Endothelial cell of umbilical vein (primary cell): ENCODE measurements at regions not wholly inside any gene's neighbourhood (a gene's known extent, or its start where the extent isn't known, plus 50 kb on each side); places are given as distances from the start of the nearest gene placed in this dataset.

Source experiments
- BruUV-seq: library from RNA; stranded (reverse); fragments of 400-500 nt; replicated peaks from 2 replicates; lab custom pipeline; 2021; lab: Mats Ljungman, UMichigan
- CTCF ChIA-PET: fragments of 300-600, 350-600 bp; sonication (Branson Sonifier 250); formaldehyde crosslinking; loops from one replicate; lab custom pipeline; 2021; ENCODE audit warnings: antibody characterized with exemption, inconsistent platforms; lab: Charles Lee
- POLR2A ChIA-PET: fragments of 300-600, 350-600 bp; sonication (Branson Sonifier 250); formaldehyde crosslinking; loops from one replicate; lab custom pipeline; 2021; ENCODE audit warnings: antibody characterized with exemption, inconsistent platforms; lab: Charles Lee
- DNase-seq: peaks from one replicate; pipeline ENCODE4 v3.0.0-alpha.2; 2011; ENCODE audit warnings: low read depth, low spot score
- FAIRE-seq: peaks from 2 replicates; lab custom pipeline; 2011; peaks lifted over from hg19 to GRCh38; lab: Jason Lieb, UNC
- H2AFZ ChIP-seq: 2 replicates; pipeline ENCODE4 v1.6.0; 2012; ENCODE audit warnings: low read depth, low read length, control low read depth, inconsistent platforms
- H3K27ac ChIP-seq: 2 replicates; pipeline ENCODE4 v1.5.1; 2011; ENCODE audit warnings: low read depth, mild to moderate bottlenecking, control low read depth, low read length, moderate library complexity; ENCODE audit not compliant: insufficient read depth
- H3K27me3 ChIP-seq, 2 experiments: 2 replicates each; pipeline versions ENCODE4 v1.6.0 to v1.6.1; 2011; ENCODE audit warnings: low read length in 2 of 2, mixed read lengths in 1 of 2; ENCODE audit not compliant: control insufficient read depth in 2 of 2, insufficient read depth in 2 of 2
- H3K36me3 ChIP-seq, 2 experiments: 2 replicates in 1 of 2; 3 replicates in 1 of 2; pipeline ENCODE4 v1.5.1; 2011; ENCODE audit warnings: low read length in 2 of 2, mild to moderate bottlenecking in 1 of 2, moderate library complexity in 1 of 2; ENCODE audit not compliant: control insufficient read depth in 2 of 2, insufficient read depth in 2 of 2; ENCODE audit errors: extremely low read depth in 1 of 2
- H3K4me1 ChIP-seq: 3 replicates; pipeline ENCODE4 v1.5.1; 2011; ENCODE audit warnings: mild to moderate bottlenecking, low read length; ENCODE audit not compliant: control insufficient read depth, insufficient read depth; ENCODE audit errors: extremely low read depth
- H3K4me2 ChIP-seq: 2 replicates; pipeline ENCODE4 v1.6.1; 2011; ENCODE audit warnings: low read length, control low read depth, mixed read lengths; ENCODE audit not compliant: insufficient read depth
- H3K4me3 ChIP-seq, 3 experiments: fragments of 200-600 bp in 1 of 3; sonication (generic), shearing (Covaris generic) in 1 of 3; replicated peaks in 1 of 3; 2 replicates each; pipeline ENCODE4 v1.5.1; 2011 to 2016; ENCODE audit warnings: control low read depth in 3 of 3, low read length in 3 of 3, mild to moderate bottlenecking in 2 of 3, inconsistent platforms in 1 of 3, low read depth in 1 of 3, moderate library complexity in 1 of 3; ENCODE audit not compliant: insufficient read depth in 1 of 3
- H3K79me2 ChIP-seq: 2 replicates; pipeline ENCODE4 v1.6.0; 2012; ENCODE audit warnings: low read length, inconsistent platforms; ENCODE audit not compliant: control insufficient read depth, insufficient read depth
- H3K9ac ChIP-seq: replicated peaks from 2 replicates; pipeline ENCODE3; 2011; ENCODE audit warnings: low read length, control low read depth; ENCODE audit not compliant: insufficient read depth; ENCODE audit errors: extremely low read depth
- H3K9me1 ChIP-seq: replicated peaks from 3 replicates; pipeline ENCODE4 v1.6.0; 2011; ENCODE audit warnings: mild to moderate bottlenecking, low read length; ENCODE audit not compliant: control insufficient read depth, insufficient read depth; ENCODE audit errors: extremely low read depth
- H3K9me3 ChIP-seq: replicated peaks from 2 replicates; pipeline ENCODE4 v1.5.1; 2012; ENCODE audit warnings: low read length, inconsistent platforms; ENCODE audit not compliant: control insufficient read depth, insufficient read depth
- H4K20me1 ChIP-seq: replicated peaks from 2 replicates; pipeline ENCODE3; 2011; ENCODE audit warnings: mild to moderate bottlenecking, low read length; ENCODE audit not compliant: control insufficient read depth, insufficient read depth; ENCODE audit errors: extremely low read depth
- FOS ChIP-seq: IDR thresholded peaks from 2 replicates; pipeline ENCODE4 v1.6.1; 2011; ENCODE audit warnings: mild to moderate bottlenecking, low read length, moderate library complexity, borderline replicate concordance; ENCODE audit not compliant: insufficient read depth
- JUN ChIP-seq: IDR thresholded peaks from 2 replicates; pipeline ENCODE4 v1.6.1; 2011; ENCODE audit warnings: borderline replicate concordance, low read depth; ENCODE audit not compliant: insufficient read length, insufficient read depth
- MYC ChIP-seq: IDR thresholded peaks from one replicate; pipeline ENCODE4 v1.6.1; 2011; ENCODE audit warnings: mild to moderate bottlenecking, low read depth, low read length
- POLR2A ChIP-seq: IDR thresholded peaks from 2 replicates; pipeline ENCODE4 v1.6.1; 2012; ENCODE audit warnings: low read depth, mild to moderate bottlenecking, control low read depth, low read length
- dilution Hi-C: fragments of 300-500 bp; cut with MboI; formaldehyde crosslinking; loops from one replicate; pipeline ENCODE4 v1.15.0; 2019; ENCODE audit warnings: low sequenced_read_pairs; ENCODE audit not compliant: extremely low pct_ligation_motif_present
- intact Hi-C: fragments of 100-400 bp; cut with micrococcal nuclease; formaldehyde crosslinking; loops from one replicate; pipeline ENCODE4 v1.10.0; 2022
- TF ChIP-seq, protein P1 (sequence below), 2 donors: IDR thresholded peaks; 1 replicate in 1 of 2; 2 replicates in 1 of 2; pipeline ENCODE4 v1.5.1; 2011; ENCODE audit warnings: low read length in 2 of 2, mild to moderate bottlenecking in 2 of 2, moderate library complexity in 2 of 2, control low read depth in 1 of 2, inconsistent platforms in 1 of 2, low read depth in 1 of 2; ENCODE audit not compliant: insufficient read depth in 1 of 2; ENCODE audit errors: extremely low read depth in 1 of 2
- TF ChIP-seq, protein P2 (sequence below): IDR thresholded peaks from 2 replicates; pipeline ENCODE4 v1.6.1; 2011; ENCODE audit not compliant: insufficient read depth, insufficient read length

- Histone ChIP-seq H3K4me2 (peak overlapping the region; percentile 46), H3K79me2 (no peaks in the 10 kb centered on the region), H3K36me3 (no peaks in the 10 kb centered on the region), H3K4me3 (no peak overlapping the region), H3K9me1 (no peaks in the 10 kb centered on the region), H4K20me1 (no peaks in the 10 kb centered on the region), H3K9me3 (no peaks in the 10 kb centered on the region), H3K27ac (peak overlapping the region; percentile 65), H3K27me3 (no peaks in the 10 kb centered on the region), H2AFZ (peak overlapping the region; percentile 32), H3K4me1 (peaks cover 38% of the 10 kb centered on the region), H3K9ac (no peak overlapping the region)
- no peak for FAIRE-seq
- dilution Hi-C loops (no loop called here), intact Hi-C loops (no loop called here)
- ChIA-PET POLR2A (no interaction called here), CTCF (no interaction called here)
- TF ChIP-seq JUN (peak; percentile 41), MYC (no peak), FOS (no peak), POLR2A (no peak)
- TF ChIP-seq, protein P1, sequence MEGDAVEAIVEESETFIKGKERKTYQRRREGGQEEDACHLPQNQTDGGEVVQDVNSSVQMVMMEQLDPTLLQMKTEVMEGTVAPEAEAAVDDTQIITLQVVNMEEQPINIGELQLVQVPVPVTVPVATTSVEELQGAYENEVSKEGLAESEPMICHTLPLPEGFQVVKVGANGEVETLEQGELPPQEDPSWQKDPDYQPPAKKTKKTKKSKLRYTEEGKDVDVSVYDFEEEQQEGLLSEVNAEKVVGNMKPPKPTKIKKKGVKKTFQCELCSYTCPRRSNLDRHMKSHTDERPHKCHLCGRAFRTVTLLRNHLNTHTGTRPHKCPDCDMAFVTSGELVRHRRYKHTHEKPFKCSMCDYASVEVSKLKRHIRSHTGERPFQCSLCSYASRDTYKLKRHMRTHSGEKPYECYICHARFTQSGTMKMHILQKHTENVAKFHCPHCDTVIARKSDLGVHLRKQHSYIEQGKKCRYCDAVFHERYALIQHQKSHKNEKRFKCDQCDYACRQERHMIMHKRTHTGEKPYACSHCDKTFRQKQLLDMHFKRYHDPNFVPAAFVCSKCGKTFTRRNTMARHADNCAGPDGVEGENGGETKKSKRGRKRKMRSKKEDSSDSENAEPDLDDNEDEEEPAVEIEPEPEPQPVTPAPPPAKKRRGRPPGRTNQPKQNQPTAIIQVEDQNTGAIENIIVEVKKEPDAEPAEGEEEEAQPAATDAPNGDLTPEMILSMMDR (IDR thresholded peaks at IDR 0.05; ENCODE audit: extremely low read depth in 1 of 2, insufficient read depth in 1 of 2, low read depth in 1 of 2, low read length in 2 of 2) = no peak
- TF ChIP-seq, protein P2, sequence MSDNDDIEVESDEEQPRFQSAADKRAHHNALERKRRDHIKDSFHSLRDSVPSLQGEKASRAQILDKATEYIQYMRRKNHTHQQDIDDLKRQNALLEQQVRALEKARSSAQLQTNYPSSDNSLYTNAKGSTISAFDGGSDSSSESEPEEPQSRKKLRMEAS = no peak
- DNase-seq = no peak
- BruUV-seq = no TSS peak
These were observed 58.4 kb upstream of the ALDH1A1 start for GRCh38 chr9:73011181-73011750.
